GM12801 (cell line): ENCODE measurements at regions not wholly inside any gene's neighbourhood (a gene's known extent, or its start where the extent isn't known, plus 50 kb on each side); places are given as distances from the start of the nearest gene placed in this dataset.

Experiments
- TF ChIP-seq, protein P1 (sequence below): IDR thresholded peaks from one replicate; pipeline ENCODE4 v1.5.1; 2011; ENCODE audit warnings: control low read depth; ENCODE audit not compliant: insufficient read length; ENCODE audit errors: extremely low read depth

DNA sequence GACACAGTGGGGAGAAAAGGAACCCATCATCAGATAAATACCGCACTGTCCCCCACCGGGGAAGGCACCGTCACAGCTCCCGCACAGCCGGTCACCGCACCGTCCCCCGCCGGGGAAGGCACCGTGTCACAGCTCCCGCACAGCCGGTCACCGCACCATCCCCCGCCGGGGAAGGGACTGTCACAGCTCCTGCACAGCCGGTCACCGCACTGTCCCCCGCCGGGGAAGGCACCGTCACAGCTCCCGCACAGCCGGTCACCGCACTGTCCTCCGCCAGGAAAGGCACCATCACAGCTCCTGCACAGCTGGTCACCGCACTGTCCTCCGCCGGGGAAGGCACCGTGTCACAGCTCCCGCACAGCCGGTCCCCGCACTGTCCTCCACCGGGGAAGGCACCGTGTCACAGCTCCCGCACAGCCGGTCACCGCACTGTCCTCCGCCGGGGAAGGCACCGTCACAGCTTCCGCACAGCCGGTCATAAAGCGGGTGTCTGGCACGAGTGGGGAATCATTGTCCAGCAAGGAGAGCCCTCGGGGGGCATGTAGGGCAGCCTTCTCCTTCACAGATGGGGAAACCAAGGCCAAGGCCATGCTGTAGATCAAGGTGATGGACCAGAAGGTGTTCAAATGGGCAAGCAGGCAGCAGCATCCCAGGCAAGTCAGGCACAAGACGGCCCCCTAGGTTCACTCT lies 280.1 kb downstream of the NPHP4 start:
- TF ChIP-seq, protein P1, sequence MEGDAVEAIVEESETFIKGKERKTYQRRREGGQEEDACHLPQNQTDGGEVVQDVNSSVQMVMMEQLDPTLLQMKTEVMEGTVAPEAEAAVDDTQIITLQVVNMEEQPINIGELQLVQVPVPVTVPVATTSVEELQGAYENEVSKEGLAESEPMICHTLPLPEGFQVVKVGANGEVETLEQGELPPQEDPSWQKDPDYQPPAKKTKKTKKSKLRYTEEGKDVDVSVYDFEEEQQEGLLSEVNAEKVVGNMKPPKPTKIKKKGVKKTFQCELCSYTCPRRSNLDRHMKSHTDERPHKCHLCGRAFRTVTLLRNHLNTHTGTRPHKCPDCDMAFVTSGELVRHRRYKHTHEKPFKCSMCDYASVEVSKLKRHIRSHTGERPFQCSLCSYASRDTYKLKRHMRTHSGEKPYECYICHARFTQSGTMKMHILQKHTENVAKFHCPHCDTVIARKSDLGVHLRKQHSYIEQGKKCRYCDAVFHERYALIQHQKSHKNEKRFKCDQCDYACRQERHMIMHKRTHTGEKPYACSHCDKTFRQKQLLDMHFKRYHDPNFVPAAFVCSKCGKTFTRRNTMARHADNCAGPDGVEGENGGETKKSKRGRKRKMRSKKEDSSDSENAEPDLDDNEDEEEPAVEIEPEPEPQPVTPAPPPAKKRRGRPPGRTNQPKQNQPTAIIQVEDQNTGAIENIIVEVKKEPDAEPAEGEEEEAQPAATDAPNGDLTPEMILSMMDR = no peak

- TF ChIP-seq, protein P1 = no peak
Measured at GRCh38 chr1:5711079-5711478, 281.1 kb downstream of the NPHP4 start.

DNA sequence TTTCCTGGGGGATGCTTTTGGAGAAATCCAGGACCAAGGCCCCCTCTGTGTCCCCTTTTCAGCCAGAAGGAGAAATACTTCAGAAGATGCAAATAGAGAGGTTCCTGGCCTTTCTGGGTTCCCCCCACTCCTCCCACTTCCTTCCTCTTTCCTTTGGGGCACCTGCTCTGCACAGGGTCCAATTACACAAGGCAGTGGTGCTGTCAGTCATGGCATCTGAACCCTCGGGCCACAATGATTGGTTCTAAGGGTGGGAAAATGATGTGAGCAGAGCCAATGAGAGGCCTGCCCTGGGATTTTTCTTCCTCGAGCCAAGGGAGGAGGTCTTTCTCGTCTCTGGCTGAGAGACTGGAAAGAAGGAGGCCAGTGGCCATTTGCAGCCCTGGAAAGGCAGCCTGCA lies 282.2 kb downstream of the NPHP4 start:
- TF ChIP-seq, protein P1 = no peak

DNA sequence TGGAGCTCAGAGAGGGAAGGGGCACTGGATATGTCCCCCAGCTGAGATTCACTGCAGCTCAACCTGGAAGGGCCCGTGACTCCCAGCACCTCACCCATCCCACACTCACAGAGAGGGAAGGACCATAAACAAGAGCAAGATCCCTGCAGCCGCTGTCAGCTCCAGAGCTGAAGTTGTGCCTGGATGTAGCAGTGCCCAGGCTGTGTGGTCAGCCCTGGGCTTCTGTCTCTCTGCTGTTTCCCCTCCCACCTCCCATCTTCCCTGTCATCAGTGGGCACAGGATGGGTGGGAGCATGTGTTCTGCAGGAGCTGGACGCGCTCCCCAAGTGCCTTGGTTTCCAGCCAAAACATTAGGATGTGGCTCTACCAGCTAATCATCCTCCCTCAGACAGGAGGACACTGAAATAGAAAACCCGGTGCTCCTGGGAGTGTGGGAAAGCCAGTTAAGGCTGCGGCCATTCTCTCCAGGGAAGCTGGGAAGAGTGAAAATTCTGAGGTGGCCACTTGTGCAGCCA lies 282.7 kb downstream of the NPHP4 start:
- TF ChIP-seq, protein P1 = no peak

GRCh38 chr1:5708346-5709245 lies 283.6 kb downstream of the NPHP4 start:
- TF ChIP-seq, protein P1 = no peak

DNA sequence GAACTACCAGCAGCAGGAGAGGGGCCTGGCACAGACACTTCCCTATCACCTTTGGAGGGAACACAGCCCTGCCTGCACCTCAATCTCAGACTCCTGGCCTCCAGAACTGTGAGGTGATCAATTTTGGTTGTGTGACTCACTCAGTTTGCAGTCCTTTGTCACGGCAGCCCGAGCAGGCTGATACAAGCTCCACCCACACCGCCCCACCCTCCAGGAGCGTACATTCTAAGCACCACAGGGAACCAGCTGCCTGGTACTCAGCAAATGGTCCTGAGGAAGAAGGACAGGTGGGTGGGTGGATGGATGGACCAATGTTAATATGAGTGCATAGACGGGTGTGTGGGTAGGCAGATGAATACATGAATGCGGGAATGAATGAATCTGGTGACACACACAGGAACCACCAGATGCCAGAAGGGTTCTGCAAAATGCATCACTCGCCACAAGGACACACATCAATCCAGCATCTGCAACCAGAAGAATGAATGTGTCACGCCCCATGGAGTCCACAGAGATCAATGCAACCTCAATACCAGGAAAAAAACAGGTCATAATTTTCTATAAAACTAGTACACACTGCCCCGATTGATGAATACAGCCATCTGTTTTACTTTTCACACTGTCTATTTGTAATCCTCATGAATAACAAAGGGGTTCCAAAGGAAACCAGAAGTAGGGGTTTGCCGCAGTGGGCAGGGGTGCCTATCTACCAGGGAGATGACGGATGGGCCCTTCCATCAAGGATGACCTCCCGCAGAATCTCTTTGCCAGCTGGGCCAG lies 284.5 kb downstream of the NPHP4 start:
- TF ChIP-seq, protein P1 = no peak

DNA sequence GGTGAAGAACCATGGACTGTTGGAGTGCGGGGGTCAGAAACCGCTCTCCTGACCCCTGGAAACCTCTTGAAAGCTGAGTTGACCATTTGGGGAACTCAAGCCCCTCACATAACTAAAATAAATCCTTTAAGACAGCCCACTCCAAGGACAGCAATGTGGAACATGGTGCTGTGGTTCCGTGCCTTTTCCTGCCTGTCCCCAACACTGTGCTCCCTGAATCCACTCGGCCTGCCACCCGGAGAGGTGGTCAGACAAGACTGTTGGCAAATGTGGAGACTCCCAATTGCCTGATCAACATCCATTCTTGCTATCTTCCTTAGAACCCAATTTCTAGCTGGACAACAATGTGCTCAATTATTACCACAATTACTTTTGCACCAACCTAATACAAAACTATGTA lies 286.0 kb downstream of the NPHP4 start:
- TF ChIP-seq, protein P1 = no peak
